ENCODE measurements at regions not wholly inside any gene's neighbourhood (a gene's known extent, or its start where the extent isn't known, plus 50 kb on each side); places are given as distances from the start of the nearest gene placed in this dataset.

GRCh38 chr7:17497136-17497535, 198.7 kb downstream of the AHR start:
- Histone ChIP-seq H3K4me1 (ENCODE audit: control insufficient read depth, insufficient read depth, low read length, unreplicated experiment) (peaks cover 12% of the 10 kb centered on the region), H3K36me3 (ENCODE audit: insufficient read depth, low read length) (no peaks in the 10 kb centered on the region), H3K27ac (ENCODE audit: low read depth, low read length) (no peak overlapping the region), H3K79me2 (ENCODE audit: control insufficient read depth, insufficient read depth, low read length, unreplicated experiment) (no peaks in the 10 kb centered on the region), H3K4me3 (ENCODE audit: low read depth, low read length) (no peak overlapping the region), H2AFZ (ENCODE audit: low read length, unreplicated experiment) (no peak overlapping the region), H3K27me3 (ENCODE audit: insufficient read depth, low read length) (no peaks in the 10 kb centered on the region)

DNA sequence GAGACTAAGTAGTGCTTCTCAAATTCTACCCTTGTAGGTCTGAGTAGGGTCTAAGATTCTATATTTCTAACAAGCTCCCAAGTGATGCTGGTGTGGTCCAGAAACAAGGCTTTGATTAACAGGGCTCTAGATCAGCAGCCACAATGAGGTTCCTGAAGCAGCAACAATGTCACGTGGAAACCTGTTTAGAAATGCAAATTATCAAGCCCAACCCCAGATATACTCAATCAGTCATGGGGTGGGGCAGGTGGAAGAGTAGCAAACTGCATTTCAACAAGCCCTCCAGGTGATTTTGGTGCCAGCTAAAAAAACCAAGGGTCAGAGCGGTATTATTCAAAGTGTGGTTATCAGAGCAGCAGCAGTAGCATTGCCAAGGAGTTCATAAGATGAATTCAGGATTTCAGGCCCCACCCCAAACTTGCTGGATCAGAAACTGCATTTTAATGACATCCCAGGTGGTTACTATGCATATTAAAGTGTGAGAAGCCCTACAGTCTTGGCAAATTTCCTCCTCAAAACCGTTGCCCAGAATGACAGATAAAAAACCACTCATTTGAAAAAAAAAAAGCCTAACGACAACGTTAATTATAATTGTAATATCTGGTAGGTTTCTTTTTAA, 199.2 kb downstream of the AHR start:
- no peak overlapping the region for H3K4me3 ChIP-seq (ENCODE audit: low read depth, low read length)
- H3K4me1 ChIP-seq (ENCODE audit: control insufficient read depth, insufficient read depth, low read length, unreplicated experiment), result peaks cover 17% of the 10 kb centered on the region
- H3K79me2 ChIP-seq (ENCODE audit: control insufficient read depth, insufficient read depth, low read length, unreplicated experiment), result no peaks in the 10 kb centered on the region
- H3K27me3 ChIP-seq (ENCODE audit: insufficient read depth, low read length), result no peaks in the 10 kb centered on the region
- H3K36me3 ChIP-seq (ENCODE audit: insufficient read depth, low read length), result no peaks in the 10 kb centered on the region
- no peak overlapping the region for H3K27ac ChIP-seq (ENCODE audit: low read depth, low read length)
- no peak overlapping the region for H2AFZ ChIP-seq (ENCODE audit: low read length, unreplicated experiment)

- Histone ChIP-seq H3K4me3 (ENCODE audit: low read depth, low read length) (no peak overlapping the region), H3K79me2 (ENCODE audit: control insufficient read depth, insufficient read depth, low read length, unreplicated experiment) (no peaks in the 10 kb centered on the region), H2AFZ (ENCODE audit: low read length, unreplicated experiment) (no peak overlapping the region), H3K4me1 (ENCODE audit: control insufficient read depth, insufficient read depth, low read length, unreplicated experiment) (peaks cover 23% of the 10 kb centered on the region), H3K27ac (ENCODE audit: low read depth, low read length) (no peak overlapping the region), H3K36me3 (ENCODE audit: insufficient read depth, low read length) (no peaks in the 10 kb centered on the region), H3K27me3 (ENCODE audit: insufficient read depth, low read length) (no peaks in the 10 kb centered on the region)
Measured at GRCh38 chr7:17498230-17498629, 199.8 kb downstream of the AHR start.

DNA sequence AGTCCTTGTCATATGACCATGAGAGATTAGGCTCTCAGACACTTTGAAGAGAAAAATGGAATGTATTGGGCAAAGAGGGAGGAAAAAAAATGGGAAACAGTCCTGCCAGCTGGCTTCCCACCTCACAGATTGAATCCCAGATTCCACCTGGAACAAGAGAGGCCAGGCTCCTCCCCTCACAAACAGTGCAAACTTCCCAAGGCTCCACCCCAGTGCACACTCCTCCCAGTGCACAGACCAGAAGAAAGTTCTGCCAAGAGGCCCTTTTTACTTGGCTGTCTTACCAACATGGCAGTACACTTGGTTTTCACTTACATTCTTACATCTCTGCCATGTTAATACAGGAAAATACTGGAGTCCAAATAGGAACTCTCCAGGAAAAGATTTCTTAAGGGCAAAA, 202.3 kb downstream of the AHR start:
- peak overlapping the region; percentile 69; the same call in 1 of the 2 replicates for H3K27ac ChIP-seq (ENCODE audit: low read depth, low read length)
- H3K27me3 ChIP-seq (ENCODE audit: insufficient read depth, low read length), result no peaks in the 10 kb centered on the region
- H2AFZ ChIP-seq (ENCODE audit: low read length, unreplicated experiment), result no peak overlapping the region
- no peaks in the 10 kb centered on the region for H3K36me3 ChIP-seq (ENCODE audit: insufficient read depth, low read length)
- H3K4me3 ChIP-seq (ENCODE audit: low read depth, low read length), result no peak overlapping the region
- no peaks in the 10 kb centered on the region for H3K79me2 ChIP-seq (ENCODE audit: control insufficient read depth, insufficient read depth, low read length, unreplicated experiment)
- peaks cover 33% of the 10 kb centered on the region for H3K4me1 ChIP-seq (ENCODE audit: control insufficient read depth, insufficient read depth, low read length, unreplicated experiment)

DNA sequence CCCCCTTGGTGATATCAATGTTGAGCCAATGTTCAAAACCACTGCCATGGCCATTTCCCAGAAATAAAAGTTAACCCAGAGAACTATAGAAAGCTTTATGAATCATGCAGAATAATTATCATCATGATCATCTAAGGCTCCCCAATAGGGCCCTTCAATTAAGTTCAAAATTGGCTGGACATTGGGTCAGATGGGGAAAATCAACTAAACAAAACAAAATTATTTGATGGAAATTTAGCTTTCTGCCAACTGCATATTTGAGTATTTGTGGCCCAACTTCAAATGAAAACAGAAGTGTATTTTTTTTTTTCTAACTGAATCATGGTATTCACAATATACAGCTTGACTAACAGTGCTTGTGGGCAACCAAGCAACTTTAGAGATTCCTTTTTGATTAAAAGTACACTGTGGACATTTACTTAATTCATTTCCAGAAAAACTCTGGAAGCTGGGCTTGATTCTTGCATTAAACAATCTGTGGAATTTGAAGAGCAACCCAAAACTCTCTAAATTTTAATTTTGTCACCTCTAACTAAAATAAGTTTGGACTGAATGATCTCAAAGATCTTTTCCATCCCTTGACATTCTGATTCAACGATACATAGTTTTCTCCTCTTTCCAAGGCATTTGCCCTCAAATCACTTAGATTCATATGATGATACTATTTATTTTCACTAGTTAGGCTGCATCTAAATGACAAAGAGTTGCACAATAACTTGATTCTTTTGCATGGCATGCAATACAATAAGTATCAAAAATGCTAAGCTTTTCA, 203.2 kb downstream of the AHR start:
- Histone ChIP-seq H3K27ac (ENCODE audit: low read depth, low read length) (peak overlapping the region; percentile 69), H2AFZ (ENCODE audit: low read length, unreplicated experiment) (peak overlapping the region; percentile 83), H3K36me3 (ENCODE audit: insufficient read depth, low read length) (no peaks in the 10 kb centered on the region), H3K27me3 (ENCODE audit: insufficient read depth, low read length) (no peaks in the 10 kb centered on the region), H3K4me1 (ENCODE audit: control insufficient read depth, insufficient read depth, low read length, unreplicated experiment) (peaks cover 40% of the 10 kb centered on the region), H3K4me3 (ENCODE audit: low read depth, low read length) (peak overlapping the region; percentile 47), H3K79me2 (ENCODE audit: control insufficient read depth, insufficient read depth, low read length, unreplicated experiment) (no peaks in the 10 kb centered on the region)

GRCh38 chr7:17502213-17503060, 204.0 kb downstream of the AHR start:
- Histone ChIP-seq H3K27ac (ENCODE audit: low read depth, low read length) (peak overlapping the region; percentile 69), H2AFZ (ENCODE audit: low read length, unreplicated experiment) (peak overlapping the region; percentile 83)

GRCh38 chr7:17506095-17506494, 207.6 kb downstream of the AHR start:
- Histone ChIP-seq H3K27ac (ENCODE audit: low read depth, low read length) (peak overlapping the region; percentile 17), H3K36me3 (ENCODE audit: insufficient read depth, low read length) (no peaks in the 10 kb centered on the region), H3K4me1 (ENCODE audit: control insufficient read depth, insufficient read depth, low read length, unreplicated experiment) (peaks cover 46% of the 10 kb centered on the region), H3K27me3 (ENCODE audit: insufficient read depth, low read length) (no peaks in the 10 kb centered on the region), H3K79me2 (ENCODE audit: control insufficient read depth, insufficient read depth, low read length, unreplicated experiment) (no peaks in the 10 kb centered on the region), H2AFZ (ENCODE audit: low read length, unreplicated experiment) (peak overlapping the region; percentile 90), H3K4me3 (ENCODE audit: low read depth, low read length) (peak overlapping the region; percentile 67)

More at GRCh38 chr7:17502213-17503060, 204.0 kb downstream of the AHR start:
- H3K27me3 ChIP-seq (ENCODE audit: insufficient read depth, low read length), result no peaks in the 10 kb centered on the region
- peak overlapping the region; percentile 47 for H3K4me3 ChIP-seq (ENCODE audit: low read depth, low read length)
- H3K4me1 ChIP-seq (ENCODE audit: control insufficient read depth, insufficient read depth, low read length, unreplicated experiment), result peaks cover 43% of the 10 kb centered on the region
- no peaks in the 10 kb centered on the region for H3K79me2 ChIP-seq (ENCODE audit: control insufficient read depth, insufficient read depth, low read length, unreplicated experiment)
- H3K36me3 ChIP-seq (ENCODE audit: insufficient read depth, low read length), result no peaks in the 10 kb centered on the region

- Histone ChIP-seq H2AFZ (ENCODE audit: low read length, unreplicated experiment) (peak overlapping the region; percentile 48), H3K4me1 (ENCODE audit: control insufficient read depth, insufficient read depth, low read length, unreplicated experiment) (peaks cover 46% of the 10 kb centered on the region), H3K27me3 (ENCODE audit: insufficient read depth, low read length) (no peaks in the 10 kb centered on the region), H3K4me3 (ENCODE audit: low read depth, low read length) (peak overlapping the region; percentile 67), H3K36me3 (ENCODE audit: insufficient read depth, low read length) (no peaks in the 10 kb centered on the region), H3K79me2 (ENCODE audit: control insufficient read depth, insufficient read depth, low read length, unreplicated experiment) (no peaks in the 10 kb centered on the region), H3K27ac (ENCODE audit: low read depth, low read length) (peak overlapping the region; percentile 17)
Measured at GRCh38 chr7:17506596-17506995, 208.1 kb downstream of the AHR start.

GRCh38 chr7:17507717-17508116, 209.3 kb downstream of the AHR start:
- no peaks in the 10 kb centered on the region for H3K27me3 ChIP-seq (ENCODE audit: insufficient read depth, low read length)
- H3K36me3 ChIP-seq (ENCODE audit: insufficient read depth, low read length), result no peaks in the 10 kb centered on the region
- no peak overlapping the region for H3K27ac ChIP-seq (ENCODE audit: low read depth, low read length)

DNA sequence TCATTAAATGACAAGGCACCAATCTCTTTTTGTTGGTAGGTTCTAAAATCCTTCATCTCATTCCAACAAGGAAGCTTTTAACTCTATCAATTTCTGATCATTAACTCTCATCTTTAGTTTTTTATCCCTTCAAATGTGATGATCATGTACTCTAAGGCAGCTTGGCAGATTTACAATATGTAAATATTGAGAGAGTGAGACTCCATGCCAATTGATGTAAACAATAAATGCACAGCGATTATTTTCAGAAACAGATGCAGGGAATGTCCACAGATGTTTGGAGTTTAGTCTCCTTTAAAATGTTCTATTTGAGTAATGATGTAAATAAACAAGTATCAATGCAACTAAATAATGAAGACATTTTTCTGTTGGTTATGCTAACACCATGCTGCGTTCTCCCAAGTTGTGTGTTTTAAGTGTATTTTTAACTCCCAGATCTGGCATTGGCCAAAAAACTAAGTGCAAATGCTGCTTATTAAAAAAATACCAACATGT, 213.8 kb downstream of the AHR start:
- Histone ChIP-seq H3K27me3 (ENCODE audit: insufficient read depth, low read length) (no peaks in the 10 kb centered on the region), H3K27ac (ENCODE audit: low read depth, low read length) (no peak overlapping the region), H2AFZ (ENCODE audit: low read length, unreplicated experiment) (peak overlapping the region; percentile 2), H3K36me3 (ENCODE audit: insufficient read depth, low read length) (no peaks in the 10 kb centered on the region; the same call in 1 of the 2 replicates), H3K4me1 (ENCODE audit: control insufficient read depth, insufficient read depth, low read length, unreplicated experiment) (peaks cover 17% of the 10 kb centered on the region), H3K4me3 (ENCODE audit: low read depth, low read length) (no peak overlapping the region), H3K79me2 (ENCODE audit: control insufficient read depth, insufficient read depth, low read length, unreplicated experiment) (no peaks in the 10 kb centered on the region)

More at GRCh38 chr7:17507717-17508116, 209.3 kb downstream of the AHR start:
- no peak overlapping the region for H2AFZ ChIP-seq (ENCODE audit: low read length, unreplicated experiment)
- no peaks in the 10 kb centered on the region for H3K79me2 ChIP-seq (ENCODE audit: control insufficient read depth, insufficient read depth, low read length, unreplicated experiment)
- no peak overlapping the region for H3K4me3 ChIP-seq (ENCODE audit: low read depth, low read length)
- H3K4me1 ChIP-seq (ENCODE audit: control insufficient read depth, insufficient read depth, low read length, unreplicated experiment), result peaks cover 43% of the 10 kb centered on the region
